Naive thymus-derived CD4-positive, alpha-beta T cell (primary cell): ENCODE measurements at regions not wholly inside any gene's neighbourhood (a gene's known extent, or its start where the extent isn't known, plus 50 kb on each side); places are given as distances from the start of the nearest gene placed in this dataset.

Source experiments
- ATAC-seq: fragments of 150-1000 bp; cut with Tn5 transposase; 2 replicates; pipeline ENCODE4 v1.10.0; 2021; ENCODE audit warnings: mild to moderate bottlenecking, moderate library complexity
- CTCF ChIA-PET: fragments of 350-600 bp; sonication (Branson Sonifier 250); formaldehyde crosslinking; loops from one replicate; lab custom pipeline; 2021; ENCODE audit warnings: antibody characterized with exemption; lab: Charles Lee
- POLR2A ChIA-PET: fragments of 350-600 bp; sonication (Branson Sonifier 250); formaldehyde crosslinking; loops from one replicate; lab custom pipeline; 2021; ENCODE audit warnings: antibody characterized with exemption, inconsistent platforms; lab: Charles Lee
- DNase-seq, 9 donors: peaks; one replicate each; pipeline versions ENCODE4 v3.0.0 to v3.0.0-alpha.2; 2020 to 2022; ENCODE audit warnings: mixed read lengths in 1 of 9
- H3K27ac ChIP-seq: one replicate; pipeline ENCODE4 v1.7.0; 2013; ENCODE audit warnings: mild to moderate bottlenecking, low read depth, low read length, moderate library complexity
- H3K27me3 ChIP-seq, 2 donors: one replicate each; pipeline ENCODE4 v1.7.0; 2013; ENCODE audit warnings: low read length in 2 of 2, mild to moderate bottlenecking in 2 of 2, moderate library complexity in 2 of 2; ENCODE audit not compliant: control insufficient read depth in 2 of 2, insufficient read depth in 2 of 2
- H3K36me3 ChIP-seq, 3 experiments: 1 replicate in 2 of 3; 2 replicates in 1 of 3; pipeline ENCODE4 v1.7.0; 2013; ENCODE audit warnings: low read length in 3 of 3, mild to moderate bottlenecking in 3 of 3, moderate library complexity in 1 of 3; ENCODE audit not compliant: insufficient read depth in 3 of 3, control insufficient read depth in 2 of 3
- H3K4me1 ChIP-seq, 2 donors: one replicate each; pipeline ENCODE4 v1.7.0; 2013; ENCODE audit warnings: low read length in 2 of 2, mild to moderate bottlenecking in 2 of 2, moderate library complexity in 1 of 2; ENCODE audit not compliant: control insufficient read depth in 2 of 2, insufficient read depth in 2 of 2
- H3K4me3 ChIP-seq: 2 replicates; pipeline ENCODE4 v1.7.0; 2013; ENCODE audit warnings: mild to moderate bottlenecking, low read length
- H3K9me3 ChIP-seq, 3 experiments: 1 replicate in 2 of 3; 2 replicates in 1 of 3; pipeline ENCODE4 v1.7.0; 2013; ENCODE audit warnings: low read length in 3 of 3; ENCODE audit not compliant: control insufficient read depth in 2 of 3
- H3K27ac Mint-ChIP-seq, 9 donors: one replicate each; pipeline ENCODE4 v1.8.0; 2020 to 2022; ENCODE audit warnings: mixed read lengths in 9 of 9, mild to moderate bottlenecking in 8 of 9, moderate library complexity in 5 of 9, inconsistent platforms in 2 of 9
- H3K27me3 Mint-ChIP-seq, 5 donors: one replicate each; pipeline ENCODE4 v1.8.0; 2021 to 2022; ENCODE audit warnings: mixed read lengths in 5 of 5, mild to moderate bottlenecking in 1 of 5
- H3K36me3 Mint-ChIP-seq, 5 donors: one replicate each; pipeline ENCODE4 v1.8.0; 2020 to 2022; ENCODE audit warnings: mixed read lengths in 5 of 5, mild to moderate bottlenecking in 3 of 5, inconsistent platforms in 1 of 5
- H3K4me1 Mint-ChIP-seq, 7 donors: one replicate each; pipeline ENCODE4 v1.8.0; 2020 to 2022; ENCODE audit warnings: mixed read lengths in 7 of 7, mild to moderate bottlenecking in 3 of 7, inconsistent platforms in 1 of 7
- H3K4me3 Mint-ChIP-seq, 10 donors: one replicate each; pipeline ENCODE4 v1.8.0; 2020 to 2022; ENCODE audit warnings: mild to moderate bottlenecking in 10 of 10, mixed read lengths in 10 of 10, moderate library complexity in 6 of 10, inconsistent platforms in 2 of 10
- H3K9me3 Mint-ChIP-seq, 11 donors: one replicate each; pipeline ENCODE4 v1.8.0; 2020 to 2022; ENCODE audit warnings: mixed read lengths in 11 of 11, mild to moderate bottlenecking in 4 of 11, inconsistent platforms in 1 of 11, moderate library complexity in 1 of 11
- intact Hi-C, 2 donors: fragments of 100-400 bp; cut with micrococcal nuclease; formaldehyde crosslinking; loops; one replicate each; pipeline ENCODE4 v1.15.1; 2023

DNA sequence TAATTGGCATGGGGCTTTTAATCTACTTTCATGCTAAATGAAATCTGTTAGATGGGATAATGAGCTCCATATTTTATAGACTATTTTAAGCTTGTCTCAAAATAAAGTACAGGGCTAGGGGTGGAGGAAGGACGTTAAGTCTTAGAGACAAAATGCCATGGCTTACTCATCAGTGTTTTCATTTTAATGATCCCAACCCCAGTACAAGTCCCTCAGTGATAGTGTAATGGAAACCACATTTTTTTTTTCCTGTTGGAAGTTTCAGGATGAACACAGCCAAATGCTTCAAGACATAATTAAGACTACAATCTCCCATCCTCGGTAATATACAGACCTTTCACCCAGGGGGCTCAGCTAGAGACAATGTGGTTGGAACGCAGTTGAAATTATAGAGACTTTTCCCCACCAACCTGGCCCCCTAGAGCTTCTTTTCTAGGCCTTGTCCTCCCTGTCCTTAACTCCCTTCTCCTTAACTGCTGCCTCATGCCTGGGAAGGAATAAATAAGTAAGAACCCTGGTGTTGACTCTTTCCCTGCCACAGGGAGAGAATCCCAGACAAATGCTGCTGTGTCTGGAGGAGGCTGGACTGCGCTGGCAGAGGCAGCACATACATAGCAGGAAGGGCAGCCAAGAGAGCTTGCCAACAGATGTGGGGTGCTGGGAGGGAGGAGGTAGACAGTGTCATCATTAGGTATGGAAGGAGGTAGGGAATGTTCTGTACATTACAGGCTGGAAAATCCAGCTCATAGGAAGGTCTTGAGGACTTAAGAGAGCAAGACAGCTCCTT lies 115.4 kb upstream of the ROPN1 start:
- intact Hi-C loops, result no loop called here
- H3K27me3 ChIP-seq, result peaks cover 0 to 4% of the 10 kb centered on the region in 2 donors
- CTCF ChIA-PET, result no interaction called here
- H3K9me3 Mint-ChIP-seq, result peaks cover 0 to 7% (median 0%) of the 10 kb centered on the region in 11 donors
- no peak overlapping the region for H3K4me3 Mint-ChIP-seq
- H3K27ac Mint-ChIP-seq, result no peak overlapping the region
- no peak overlapping the region for H3K4me3 ChIP-seq
- no peaks in the 10 kb centered on the region for H3K36me3 Mint-ChIP-seq
- no peaks in the 10 kb centered on the region for H3K4me1 ChIP-seq
- peaks cover 0 to 14% (median 4%) of the 10 kb centered on the region in 5 donors for H3K27me3 Mint-ChIP-seq
- ATAC-seq, result no peak
- H3K27ac ChIP-seq, result no peak overlapping the region
- H3K4me1 Mint-ChIP-seq, result no peaks in the 10 kb centered on the region
- no peaks in the 10 kb centered on the region for H3K9me3 ChIP-seq
- no peak for DNase-seq
- no peaks in the 10 kb centered on the region for H3K36me3 ChIP-seq
- POLR2A ChIA-PET, result no interaction called here

DNA sequence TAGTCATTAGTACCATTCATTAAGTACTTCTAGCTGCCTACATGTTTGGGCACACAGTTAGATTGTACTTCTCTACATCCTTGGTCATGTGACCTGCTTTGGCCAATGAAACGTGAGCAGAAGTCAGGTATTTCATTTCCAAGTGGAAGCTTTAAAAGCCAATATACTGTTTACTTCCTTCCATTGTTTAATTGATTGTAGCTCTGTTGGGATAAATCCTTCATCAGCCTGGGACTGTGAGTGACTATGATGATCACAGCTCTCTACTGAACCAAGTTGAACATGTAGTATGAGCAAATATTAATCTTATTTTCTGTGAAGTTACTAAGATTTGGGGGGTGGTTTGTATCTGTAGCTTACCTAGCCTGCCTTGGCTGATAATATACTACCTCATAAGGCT lies 116.5 kb upstream of the ROPN1 start:
- intact Hi-C loops, result no loop called here
- Mint-ChIP-seq H3K36me3 (no peaks in the 10 kb centered on the region), H3K4me3 (no peak overlapping the region), H3K4me1 (no peaks in the 10 kb centered on the region), H3K27ac (no peak overlapping the region), H3K9me3 (peaks cover 0 to 7% (median 0%) of the 10 kb centered on the region in 11 donors), H3K27me3 (peaks cover 0 to 10% (median 3%) of the 10 kb centered on the region in 5 donors)
- H3K36me3 ChIP-seq, result no peaks in the 10 kb centered on the region
- no peak for DNase-seq
- ChIA-PET CTCF (no interaction called here), POLR2A (no interaction called here)
- H3K27me3 ChIP-seq, result peaks cover 0 to 4% of the 10 kb centered on the region in 2 donors
- H3K27ac ChIP-seq, result no peak overlapping the region
- no peaks in the 10 kb centered on the region for H3K4me1 ChIP-seq
- no peak overlapping the region for H3K4me3 ChIP-seq
- no peaks in the 10 kb centered on the region for H3K9me3 ChIP-seq
- no peak for ATAC-seq

DNA sequence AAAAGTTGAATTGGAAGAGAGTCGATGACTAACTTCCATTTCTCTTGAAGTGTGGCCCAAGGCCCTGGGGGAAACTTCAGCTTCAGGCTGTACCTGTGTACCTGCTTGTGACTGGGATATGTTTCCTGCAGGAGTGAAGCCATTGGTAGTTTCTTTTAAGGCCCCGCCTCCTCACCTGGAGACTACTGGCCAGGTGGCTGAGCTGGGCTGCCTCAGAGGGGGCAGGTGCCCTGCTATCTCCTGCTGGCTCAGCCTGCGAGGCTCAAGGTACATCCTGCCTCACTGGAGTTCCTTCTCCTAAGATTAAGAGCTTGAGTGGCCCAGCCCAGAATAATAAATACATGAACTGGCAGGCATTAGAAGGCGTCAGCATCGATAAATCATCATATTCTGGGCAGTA lies 121.6 kb upstream of the ROPN1 start:
- Mint-ChIP-seq H3K4me3 (no peak overlapping the region), H3K27ac (no peak overlapping the region), H3K36me3 (no peaks in the 10 kb centered on the region), H3K9me3 (peaks cover 0 to 7% (median 0%) of the 10 kb centered on the region in 11 donors), H3K27me3 (peaks cover 0 to 33% (median 26%) of the 10 kb centered on the region in 5 donors), H3K4me1 (peaks cover 0 to 4% (median 0%) of the 10 kb centered on the region in 7 donors)
- DNase-seq, result no peak
- CTCF ChIA-PET, result no interaction called here
- Histone ChIP-seq H3K36me3 (no peaks in the 10 kb centered on the region), H3K4me3 (no peak overlapping the region), H3K27me3 (no peaks in the 10 kb centered on the region), H3K9me3 (no peaks in the 10 kb centered on the region), H3K4me1 (no peaks in the 10 kb centered on the region), H3K27ac (no peak overlapping the region)
- POLR2A ChIA-PET, result no interaction called here
- no peak for ATAC-seq
- intact Hi-C loops, result no loop called here

DNA sequence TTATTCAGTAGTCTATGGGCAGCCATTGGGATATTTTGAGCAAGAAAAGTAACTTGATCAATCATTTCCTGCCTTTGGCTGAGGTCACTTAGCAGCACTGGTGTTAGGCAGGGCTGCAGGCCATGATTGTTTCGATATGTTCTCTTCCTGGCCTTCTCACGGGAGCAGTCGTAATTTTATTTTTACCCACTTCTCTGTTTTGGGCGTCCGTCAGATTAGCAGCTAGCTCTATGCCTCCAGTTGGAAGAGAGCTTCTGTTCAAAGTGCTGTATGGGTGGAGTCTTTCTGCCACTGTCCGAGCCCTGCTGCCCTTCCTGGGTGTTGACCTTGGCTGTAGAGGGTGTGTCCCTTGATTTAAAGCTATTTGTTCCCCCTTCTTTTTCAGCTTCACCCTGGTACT lies 123.4 kb upstream of the ROPN1 start:
- Mint-ChIP-seq H3K4me3 (no peak overlapping the region), H3K27me3 (peaks cover 0 to 44% (median 37%) of the 10 kb centered on the region in 5 donors), H3K9me3 (peaks cover 0 to 7% (median 0%) of the 10 kb centered on the region in 11 donors), H3K27ac (no peak overlapping the region), H3K4me1 (peaks cover 0 to 4% (median 0%) of the 10 kb centered on the region in 7 donors), H3K36me3 (no peaks in the 10 kb centered on the region)
- H3K36me3 ChIP-seq, result no peaks in the 10 kb centered on the region
- ATAC-seq (no peak), DNase-seq (no peak)
- intact Hi-C loops, result no loop called here
- POLR2A ChIA-PET, result no interaction called here
- H3K4me3 ChIP-seq, result no peak overlapping the region
- H3K4me1 ChIP-seq, result no peaks in the 10 kb centered on the region
- H3K27me3 ChIP-seq, result no peaks in the 10 kb centered on the region
- no peak overlapping the region for H3K27ac ChIP-seq
- H3K9me3 ChIP-seq, result no peaks in the 10 kb centered on the region
- CTCF ChIA-PET, result interaction anchor here (0.7 kb wide), 1 partner anchor 176 kb away, joined by 3 read pairs; no protein-coding TSS in a partner anchor

DNA sequence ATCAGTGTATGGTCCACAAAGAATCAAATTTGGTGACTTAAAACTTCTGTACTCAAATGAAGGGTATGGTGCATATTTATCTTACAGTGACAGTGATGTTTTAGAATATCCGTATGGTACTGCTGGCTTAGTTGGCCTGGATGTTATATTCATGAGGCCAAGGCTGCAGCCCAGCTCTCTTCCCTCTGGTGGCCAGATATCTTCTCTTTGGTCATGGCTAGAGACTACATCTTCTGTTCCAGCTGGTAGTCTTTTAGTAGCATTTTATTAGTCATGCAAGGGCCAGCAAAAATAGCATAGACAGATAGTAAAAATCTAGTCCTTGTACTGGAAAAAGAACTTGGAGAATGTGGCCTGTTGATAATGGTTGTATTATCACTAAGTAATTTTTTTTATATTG lies 124.0 kb upstream of the ROPN1 start:
- no peaks in the 10 kb centered on the region for H3K36me3 Mint-ChIP-seq
- ChIA-PET POLR2A (no interaction called here), CTCF (interaction anchor here (0.7 kb wide), 1 partner anchor 175 kb away, joined by 3 read pairs; no protein-coding TSS in a partner anchor)
- H3K4me3 ChIP-seq, result no peak overlapping the region
- H3K27me3 ChIP-seq, result no peaks in the 10 kb centered on the region
- no peaks in the 10 kb centered on the region for H3K36me3 ChIP-seq
- DNase-seq (no peak), ATAC-seq (no peak)
- intact Hi-C loops, result no loop called here
- H3K4me1 ChIP-seq, result no peaks in the 10 kb centered on the region
- H3K27me3 Mint-ChIP-seq, result peaks cover 0 to 44% (median 39%) of the 10 kb centered on the region in 5 donors
- H3K4me3 Mint-ChIP-seq, result no peak overlapping the region
- no peak overlapping the region for H3K27ac Mint-ChIP-seq
- H3K9me3 Mint-ChIP-seq, result peaks cover 0 to 4% (median 0%) of the 10 kb centered on the region in 11 donors
- no peaks in the 10 kb centered on the region for H3K9me3 ChIP-seq
- H3K4me1 Mint-ChIP-seq, result peaks cover 0 to 4% (median 0%) of the 10 kb centered on the region in 7 donors
- no peak overlapping the region for H3K27ac ChIP-seq

DNA sequence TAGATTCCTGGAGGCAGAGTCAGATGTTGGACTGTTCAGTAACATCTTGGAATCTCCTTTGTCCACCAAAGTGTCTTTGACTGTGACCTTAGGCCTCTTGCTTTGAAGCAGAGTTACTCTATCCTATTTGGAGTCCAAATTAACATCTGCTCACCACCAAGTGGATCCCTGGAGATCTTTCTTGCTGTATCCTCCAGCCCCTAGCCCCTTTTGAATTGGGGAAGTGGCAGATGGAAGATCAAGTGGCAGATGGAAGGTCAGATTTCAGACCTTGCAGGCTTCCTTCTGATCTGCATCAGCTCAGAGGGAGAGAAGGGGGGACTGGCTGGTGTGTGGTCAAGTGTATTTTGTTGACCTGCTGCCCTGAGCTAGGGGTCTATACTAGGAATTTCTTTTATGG lies 125.0 kb upstream of the ROPN1 start:
- no peaks in the 10 kb centered on the region for H3K4me1 ChIP-seq
- ChIA-PET CTCF (no interaction called here), POLR2A (no interaction called here)
- Mint-ChIP-seq H3K36me3 (no peaks in the 10 kb centered on the region), H3K27ac (no peak overlapping the region), H3K4me3 (no peak overlapping the region), H3K9me3 (peaks cover 0 to 4% (median 0%) of the 10 kb centered on the region in 11 donors), H3K27me3 (peaks cover 0 to 46% (median 39%) of the 10 kb centered on the region in 5 donors), H3K4me1 (peaks cover 0 to 4% (median 0%) of the 10 kb centered on the region in 7 donors)
- no peaks in the 10 kb centered on the region for H3K27me3 ChIP-seq
- ATAC-seq (no peak), DNase-seq (no peak)
- H3K4me3 ChIP-seq, result no peak overlapping the region
- H3K36me3 ChIP-seq, result no peaks in the 10 kb centered on the region
- intact Hi-C loops, result no loop called here
- no peak overlapping the region for H3K27ac ChIP-seq
- H3K9me3 ChIP-seq, result no peaks in the 10 kb centered on the region

DNA sequence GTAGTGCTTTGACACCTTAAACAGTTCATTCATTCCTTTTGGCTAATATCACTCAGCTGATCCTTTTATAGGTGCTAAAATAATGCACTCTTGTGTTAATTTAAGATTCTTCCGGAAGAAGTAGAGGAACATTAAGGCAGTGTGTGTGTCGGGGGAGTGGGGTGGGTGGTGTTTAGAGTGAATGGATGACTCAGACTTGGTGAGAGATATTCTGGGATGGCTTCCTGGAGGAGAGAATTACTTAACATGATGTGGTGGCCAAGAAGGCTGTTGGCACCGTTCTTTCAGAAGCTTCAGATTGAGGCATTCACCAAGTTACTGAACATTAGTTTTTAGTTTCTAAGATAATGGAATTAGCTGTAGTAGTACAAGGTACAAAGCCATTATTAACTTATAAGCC lies 125.6 kb upstream of the ROPN1 start:
- ATAC-seq (no peak), DNase-seq (no peak)
- Mint-ChIP-seq H3K4me3 (no peak overlapping the region), H3K27ac (no peak overlapping the region), H3K27me3 (peaks cover 0 to 47% (median 40%) of the 10 kb centered on the region in 5 donors), H3K9me3 (peaks cover 0 to 4% (median 0%) of the 10 kb centered on the region in 11 donors), H3K36me3 (no peaks in the 10 kb centered on the region), H3K4me1 (peaks cover 0 to 4% (median 0%) of the 10 kb centered on the region in 7 donors)
- Histone ChIP-seq H3K27ac (no peak overlapping the region), H3K9me3 (no peaks in the 10 kb centered on the region), H3K36me3 (no peaks in the 10 kb centered on the region), H3K4me3 (no peak overlapping the region), H3K27me3 (no peaks in the 10 kb centered on the region), H3K4me1 (no peaks in the 10 kb centered on the region)
- POLR2A ChIA-PET, result no interaction called here
- intact Hi-C loops, result no loop called here
- CTCF ChIA-PET, result no interaction called here
